ENCODE measurements at regions not wholly inside any gene's neighbourhood (a gene's known extent, or its start where the extent isn't known, plus 50 kb on each side); places are given as distances from the start of the nearest gene placed in this dataset.

- H3K4ac ChIP-seq (ENCODE audit: low read depth, low read length) = no peak overlapping the region
- no peaks in the 10 kb centered on the region for H3K79me2 ChIP-seq (ENCODE audit: control insufficient read depth, insufficient read depth, low read length, poor library complexity)
- no CpG with 5 or more reads among the region's 9 CpGs for WGBS (ENCODE audit: extremely low coverage, insufficient coverage, insufficient read length)
- H3K23ac ChIP-seq (ENCODE audit: low read length) = no peak overlapping the region
- no peak overlapping the region for H2BK120ac ChIP-seq (ENCODE audit: insufficient read depth, low read length, poor library complexity)
- H3K14ac ChIP-seq (ENCODE audit: low read length) = no peak overlapping the region
- H3K4me3 ChIP-seq (ENCODE audit: low read depth, low read length) = no peak overlapping the region
- no peak overlapping the region for H3K4me2 ChIP-seq (ENCODE audit: low read length)
- DNase-seq = no peak
- H3K18ac ChIP-seq (ENCODE audit: low read length) = no peak overlapping the region
- no peaks in the 10 kb centered on the region for H3K79me1 ChIP-seq (ENCODE audit: low read length)
- no peak overlapping the region for H4K8ac ChIP-seq (ENCODE audit: low read depth, low read length)
- H4K91ac ChIP-seq (ENCODE audit: low read depth, low read length) = no peak overlapping the region
- H3K9ac ChIP-seq (ENCODE audit: low read length) = no peak overlapping the region
- no peaks in the 10 kb centered on the region for H3K27me3 ChIP-seq (ENCODE audit: insufficient read depth, low read length)
- H3K27ac ChIP-seq (ENCODE audit: low read depth, low read length) = no peak overlapping the region
- no peaks in the 10 kb centered on the region for H3K4me1 ChIP-seq (ENCODE audit: control insufficient read depth in 1 of 2, insufficient read depth in 2 of 2, low read length in 2 of 2)
- no peak overlapping the region for H4K12ac ChIP-seq (ENCODE audit: low read depth, low read length)
- H3K9me3 ChIP-seq (ENCODE audit: insufficient read depth, low read depth, low read length) = peaks cover under 1% of the 10 kb centered on the region
- H2BK12ac ChIP-seq (ENCODE audit: low read length) = no peak overlapping the region
- H2BK5ac ChIP-seq (ENCODE audit: low read depth, low read length, poor library complexity) = no peak overlapping the region
- H2AK5ac ChIP-seq (ENCODE audit: low read length) = no peak overlapping the region
- H2AFZ ChIP-seq (ENCODE audit: insufficient read depth, low read length, poor library complexity) = no peak overlapping the region
- H3K36me3 ChIP-seq (ENCODE audit: control insufficient read depth in 1 of 2, insufficient read depth in 2 of 2, low read length in 2 of 2) = no peaks in the 10 kb centered on the region
These were observed 166.5 kb downstream of the FGF18 start for GRCh38 chr5:171585981-171586380.

DNA sequence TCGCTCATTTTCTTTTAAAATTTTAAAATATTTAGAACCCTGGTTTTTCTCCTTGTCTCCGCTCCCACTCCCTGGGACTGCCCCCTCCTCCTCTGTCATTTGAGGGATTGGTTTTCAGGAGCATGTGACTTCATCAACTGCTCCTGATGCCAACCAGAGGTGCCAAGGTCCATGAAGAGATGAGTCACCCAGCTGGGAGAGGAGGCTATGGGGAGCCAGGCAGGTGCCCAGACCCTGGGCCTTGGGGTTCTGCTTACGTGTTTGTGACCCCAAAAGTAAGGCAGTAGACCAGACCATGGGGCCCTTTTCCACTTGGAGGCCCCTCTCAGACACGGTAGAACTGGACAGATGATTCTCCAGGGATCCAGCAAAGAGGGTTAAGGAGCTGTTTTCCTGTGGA is 167.0 kb downstream of the FGF18 start:
- Histone ChIP-seq H3K4me3 (ENCODE audit: low read depth, low read length) (no peak overlapping the region), H3K4me2 (ENCODE audit: low read length) (no peak overlapping the region), H4K91ac (ENCODE audit: low read depth, low read length) (no peak overlapping the region), H2AFZ (ENCODE audit: insufficient read depth, low read length, poor library complexity) (no peak overlapping the region), H3K4ac (ENCODE audit: low read depth, low read length) (no peak overlapping the region), H3K9me3 (ENCODE audit: insufficient read depth, low read depth, low read length) (peaks cover 1% of the 10 kb centered on the region), H4K8ac (ENCODE audit: low read depth, low read length) (no peak overlapping the region), H2BK120ac (ENCODE audit: insufficient read depth, low read length, poor library complexity) (no peak overlapping the region), H3K27me3 (ENCODE audit: insufficient read depth, low read length) (no peaks in the 10 kb centered on the region), H3K27ac (ENCODE audit: low read depth, low read length) (no peak overlapping the region), H3K79me1 (ENCODE audit: low read length) (no peaks in the 10 kb centered on the region), H3K14ac (ENCODE audit: low read length) (no peak overlapping the region), H3K9ac (ENCODE audit: low read length) (no peak overlapping the region), H3K4me1 (ENCODE audit: control insufficient read depth in 1 of 2, insufficient read depth in 2 of 2, low read length in 2 of 2) (no peaks in the 10 kb centered on the region), H3K18ac (ENCODE audit: low read length) (no peak overlapping the region), H3K79me2 (ENCODE audit: control insufficient read depth, insufficient read depth, low read length, poor library complexity) (no peaks in the 10 kb centered on the region), H4K12ac (ENCODE audit: low read depth, low read length) (no peak overlapping the region), H2BK5ac (ENCODE audit: low read depth, low read length, poor library complexity) (no peak overlapping the region), H3K23ac (ENCODE audit: low read length) (no peak overlapping the region), H3K36me3 (ENCODE audit: control insufficient read depth in 1 of 2, insufficient read depth in 2 of 2, low read length in 2 of 2) (no peaks in the 10 kb centered on the region), H2BK12ac (ENCODE audit: low read length) (no peak overlapping the region), H2AK5ac (ENCODE audit: low read length) (no peak overlapping the region)
- no peak for DNase-seq
- no CpG with 5 or more reads among the region's 4 CpGs for WGBS (ENCODE audit: extremely low coverage, insufficient coverage, insufficient read length)

DNA sequence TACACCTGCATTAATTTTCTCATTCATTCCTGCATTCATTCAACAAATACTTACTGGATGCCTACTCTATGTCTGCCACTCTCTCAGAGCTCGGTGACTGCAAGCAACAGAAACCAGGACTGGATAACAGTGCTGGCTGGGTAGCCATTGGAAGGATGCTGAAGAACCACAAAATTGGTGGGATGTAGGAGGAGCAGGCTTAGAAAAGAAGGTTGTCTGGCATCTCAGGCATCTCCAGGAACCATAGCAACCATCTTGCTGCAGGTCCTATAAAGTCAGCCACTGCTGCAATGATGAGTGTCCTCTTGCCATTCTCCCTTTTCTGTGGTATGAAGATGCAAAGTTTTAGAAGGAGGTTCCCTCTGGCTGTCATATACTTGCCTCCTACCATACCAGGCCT is 168.6 kb downstream of the FGF18 start:
- Histone ChIP-seq H3K79me1 (ENCODE audit: low read length) (no peaks in the 10 kb centered on the region), H3K79me2 (ENCODE audit: control insufficient read depth, insufficient read depth, low read length, poor library complexity) (no peaks in the 10 kb centered on the region), H3K27me3 (ENCODE audit: insufficient read depth, low read length) (no peaks in the 10 kb centered on the region), H3K36me3 (ENCODE audit: control insufficient read depth in 1 of 2, insufficient read depth in 2 of 2, low read length in 2 of 2) (no peaks in the 10 kb centered on the region), H2AK5ac (ENCODE audit: low read length) (no peak overlapping the region), H4K8ac (ENCODE audit: low read depth, low read length) (no peak overlapping the region), H4K91ac (ENCODE audit: low read depth, low read length) (no peak overlapping the region), H4K12ac (ENCODE audit: low read depth, low read length) (no peak overlapping the region), H3K9ac (ENCODE audit: low read length) (no peak overlapping the region), H2BK5ac (ENCODE audit: low read depth, low read length, poor library complexity) (no peak overlapping the region), H2BK12ac (ENCODE audit: low read length) (no peak overlapping the region), H3K4me2 (ENCODE audit: low read length) (no peak overlapping the region), H2AFZ (ENCODE audit: insufficient read depth, low read length, poor library complexity) (no peak overlapping the region), H3K27ac (ENCODE audit: low read depth, low read length) (no peak overlapping the region), H3K9me3 (ENCODE audit: insufficient read depth, low read depth, low read length) (peaks cover 1% of the 10 kb centered on the region), H3K4me1 (ENCODE audit: control insufficient read depth in 1 of 2, insufficient read depth in 2 of 2, low read length in 2 of 2) (no peaks in the 10 kb centered on the region), H3K4ac (ENCODE audit: low read depth, low read length) (no peak overlapping the region), H3K14ac (ENCODE audit: low read length) (no peak overlapping the region), H2BK120ac (ENCODE audit: insufficient read depth, low read length, poor library complexity) (no peak overlapping the region), H3K23ac (ENCODE audit: low read length) (no peak overlapping the region), H3K4me3 (ENCODE audit: low read depth, low read length) (no peak overlapping the region), H3K18ac (ENCODE audit: low read length) (no peak overlapping the region)
- no peak for DNase-seq
- WGBS (ENCODE audit: extremely low coverage, insufficient coverage, insufficient read length) = no CpG with 5 or more reads among the region's 1 CpG

DNA sequence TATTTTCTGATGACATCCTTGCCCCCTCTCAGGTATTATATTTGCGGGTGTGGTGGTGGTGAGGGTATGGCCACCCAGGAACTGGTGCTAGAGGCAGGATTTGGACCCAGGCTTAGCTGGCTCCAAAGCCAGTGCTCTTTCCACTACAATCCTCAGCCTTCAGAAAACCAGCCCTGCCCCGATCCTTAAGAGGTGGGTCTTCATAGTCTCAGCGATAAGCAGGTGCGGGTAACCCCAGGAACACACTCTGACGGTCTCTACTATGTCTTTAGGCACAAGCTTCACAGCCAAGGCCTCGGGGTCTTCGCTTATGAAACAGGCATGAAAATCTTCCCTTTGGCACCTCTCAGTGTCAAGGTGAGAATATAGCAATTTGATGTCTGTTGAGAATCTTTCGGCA is 169.3 kb downstream of the FGF18 start:
- no peaks in the 10 kb centered on the region for H3K36me3 ChIP-seq (ENCODE audit: control insufficient read depth in 1 of 2, insufficient read depth in 2 of 2, low read length in 2 of 2)
- no peaks in the 10 kb centered on the region for H3K79me1 ChIP-seq (ENCODE audit: low read length)
- no peak overlapping the region for H3K14ac ChIP-seq (ENCODE audit: low read length)
- peaks cover 1% of the 10 kb centered on the region for H3K9me3 ChIP-seq (ENCODE audit: insufficient read depth, low read depth, low read length)
- no peak overlapping the region for H2AFZ ChIP-seq (ENCODE audit: insufficient read depth, low read length, poor library complexity)
- no peaks in the 10 kb centered on the region for H3K4me1 ChIP-seq (ENCODE audit: control insufficient read depth in 1 of 2, insufficient read depth in 2 of 2, low read length in 2 of 2)
- no peak overlapping the region for H3K18ac ChIP-seq (ENCODE audit: low read length)
- no peak overlapping the region for H3K4ac ChIP-seq (ENCODE audit: low read depth, low read length)
- no peaks in the 10 kb centered on the region for H3K79me2 ChIP-seq (ENCODE audit: control insufficient read depth, insufficient read depth, low read length, poor library complexity)
- no peak overlapping the region for H2BK120ac ChIP-seq (ENCODE audit: insufficient read depth, low read length, poor library complexity)
- H3K4me2 ChIP-seq (ENCODE audit: low read length) = no peak overlapping the region
- H3K27ac ChIP-seq (ENCODE audit: low read depth, low read length) = no peak overlapping the region
- no peaks in the 10 kb centered on the region for H3K27me3 ChIP-seq (ENCODE audit: insufficient read depth, low read length)
- no peak overlapping the region for H3K4me3 ChIP-seq (ENCODE audit: low read depth, low read length)
- no peak overlapping the region for H4K12ac ChIP-seq (ENCODE audit: low read depth, low read length)
- H3K9ac ChIP-seq (ENCODE audit: low read length) = no peak overlapping the region
- DNase-seq = no peak
- WGBS (ENCODE audit: extremely low coverage, insufficient coverage, insufficient read length) = no CpG with 5 or more reads among the region's 8 CpGs
- H2BK5ac ChIP-seq (ENCODE audit: low read depth, low read length, poor library complexity) = no peak overlapping the region
- H4K8ac ChIP-seq (ENCODE audit: low read depth, low read length) = no peak overlapping the region
- H3K23ac ChIP-seq (ENCODE audit: low read length) = no peak overlapping the region
- no peak overlapping the region for H4K91ac ChIP-seq (ENCODE audit: low read depth, low read length)
- H2BK12ac ChIP-seq (ENCODE audit: low read length) = no peak overlapping the region
- H2AK5ac ChIP-seq (ENCODE audit: low read length) = no peak overlapping the region
